Uterus (tissue), 2 donors: ENCODE measurements at regions not wholly inside any gene's neighbourhood (a gene's known extent, or its start where the extent isn't known, plus 50 kb on each side); places are given as distances from the start of the nearest gene placed in this dataset.

Source experiments
- POLR2A ChIP-seq, 2 donors: fragments of 450-650 bp; IDR thresholded peaks; one replicate each; pipeline ENCODE4 v1.6.1; 2016; ENCODE audit warnings: antibody characterized with exemption in 2 of 2, mild to moderate bottlenecking in 1 of 2, moderate library complexity in 1 of 2
- TF ChIP-seq, protein P1 (sequence below), 4 experiments: fragments of 200-600 bp in 2 of 4; fragments of 450-650 bp in 2 of 4; sonication (generic) in 2 of 4; IDR thresholded peaks; one replicate each; pipeline ENCODE4 v1.5.1; 2016 to 2019; ENCODE audit warnings: antibody characterized with exemption in 4 of 4, mild to moderate bottlenecking in 2 of 4, moderate library complexity in 1 of 4

- TF ChIP-seq, protein P1, sequence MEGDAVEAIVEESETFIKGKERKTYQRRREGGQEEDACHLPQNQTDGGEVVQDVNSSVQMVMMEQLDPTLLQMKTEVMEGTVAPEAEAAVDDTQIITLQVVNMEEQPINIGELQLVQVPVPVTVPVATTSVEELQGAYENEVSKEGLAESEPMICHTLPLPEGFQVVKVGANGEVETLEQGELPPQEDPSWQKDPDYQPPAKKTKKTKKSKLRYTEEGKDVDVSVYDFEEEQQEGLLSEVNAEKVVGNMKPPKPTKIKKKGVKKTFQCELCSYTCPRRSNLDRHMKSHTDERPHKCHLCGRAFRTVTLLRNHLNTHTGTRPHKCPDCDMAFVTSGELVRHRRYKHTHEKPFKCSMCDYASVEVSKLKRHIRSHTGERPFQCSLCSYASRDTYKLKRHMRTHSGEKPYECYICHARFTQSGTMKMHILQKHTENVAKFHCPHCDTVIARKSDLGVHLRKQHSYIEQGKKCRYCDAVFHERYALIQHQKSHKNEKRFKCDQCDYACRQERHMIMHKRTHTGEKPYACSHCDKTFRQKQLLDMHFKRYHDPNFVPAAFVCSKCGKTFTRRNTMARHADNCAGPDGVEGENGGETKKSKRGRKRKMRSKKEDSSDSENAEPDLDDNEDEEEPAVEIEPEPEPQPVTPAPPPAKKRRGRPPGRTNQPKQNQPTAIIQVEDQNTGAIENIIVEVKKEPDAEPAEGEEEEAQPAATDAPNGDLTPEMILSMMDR (IDR thresholded peaks at IDR 0.05): no peak
- no peak for TF ChIP-seq POLR2A (IDR thresholded peaks at IDR 0.05)
Observed at GRCh38 chr9:86792136-86792535, 155.2 kb downstream of the GAS1 start.
